ENCODE measurements at regions not wholly inside any gene's neighbourhood (a gene's known extent, or its start where the extent isn't known, plus 50 kb on each side); places are given as distances from the start of the nearest gene placed in this dataset.

DNA sequence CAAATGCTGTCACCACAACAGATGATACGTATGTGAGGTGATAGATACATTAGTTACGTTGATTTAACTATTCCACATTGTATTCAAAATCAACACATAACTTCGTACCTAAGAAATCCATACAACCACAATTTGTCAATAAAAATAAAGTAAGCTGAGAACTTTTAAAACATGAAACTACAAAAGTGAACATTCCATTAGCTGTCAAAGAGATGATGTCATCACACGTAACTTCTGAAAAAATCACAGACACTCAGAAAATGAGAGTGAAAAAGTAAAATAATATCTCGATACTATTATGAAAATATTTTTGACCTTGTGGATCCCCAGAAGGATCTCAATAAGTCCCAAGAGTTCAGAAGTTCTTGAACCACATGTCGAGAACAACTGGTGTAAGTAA lies 161.6 kb upstream of the GALNT13 start:
- H3K27ac ChIP-seq (ENCODE audit: insufficient read depth in 1 of 2, low read depth in 1 of 2, low read length in 2 of 2, poor library complexity in 1 of 2, severe bottlenecking in 2 of 2): no peak overlapping the region
- POLR2A ChIA-PET: no interaction called here
- H3K36me3 ChIP-seq (ENCODE audit: control insufficient read depth in 4 of 4, insufficient read depth in 4 of 4, low read length in 3 of 4): no peaks in the 10 kb centered on the region
- no peaks in the 10 kb centered on the region for H3K27me3 ChIP-seq (replicated peaks in 2 of 5; ENCODE audit: control insufficient read depth in 4 of 5, insufficient read depth in 5 of 5, low read length in 4 of 5)
- no peak for DNase-seq
- no peak overlapping the region for H3K4me3 ChIP-seq (ENCODE audit: control insufficient read depth in 1 of 7, extremely low read depth in 1 of 7, insufficient read depth in 4 of 7, low read depth in 2 of 7, low read length in 6 of 7)
- WGBS (ENCODE audit: insufficient coverage): no CpG with 5 or more reads among the region's 6 CpGs
- H3K4me1 ChIP-seq (ENCODE audit: control extremely low read depth in 1 of 4, control insufficient read depth in 4 of 4, insufficient read depth in 4 of 4, low read length in 3 of 4): no peaks in the 10 kb centered on the region
- CTCF ChIA-PET: no interaction called here
- H3K9me3 ChIP-seq (ENCODE audit: control extremely low read depth in 1 of 5, control insufficient read depth in 4 of 5, insufficient read depth in 2 of 5, low read depth in 1 of 5, low read length in 4 of 5): no peaks in the 10 kb centered on the region

DNA sequence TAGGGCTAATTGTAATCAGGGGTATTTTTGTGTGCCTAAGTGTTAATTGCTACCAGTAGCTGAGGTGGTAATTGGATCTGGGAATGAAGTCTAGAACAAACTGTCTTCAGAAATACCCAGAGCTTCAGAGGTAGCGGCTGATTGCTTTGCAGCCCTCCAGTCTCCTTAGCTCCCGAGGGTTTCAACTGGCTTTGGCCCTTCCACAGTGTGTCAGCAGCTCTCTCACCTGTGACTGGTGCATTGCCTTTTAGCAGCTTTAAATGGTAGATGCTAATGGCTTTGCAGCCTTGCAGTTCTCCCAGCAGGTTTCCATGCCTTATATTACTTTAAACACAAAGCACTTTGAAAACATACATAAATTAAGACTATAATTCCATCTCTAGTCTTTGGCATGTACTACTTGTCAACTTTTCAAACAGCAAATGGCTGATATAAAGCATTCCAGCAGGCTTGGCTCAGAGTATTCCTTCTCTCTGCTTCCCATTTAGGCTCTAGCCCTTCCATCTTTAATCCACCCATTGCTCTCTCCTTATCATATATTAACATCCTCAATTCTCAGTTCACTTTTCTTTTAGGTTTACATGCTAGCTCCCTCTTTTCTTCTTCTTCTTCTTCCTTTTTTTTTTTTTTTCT lies 156.4 kb upstream of the GALNT13 start:
- CTCF ChIA-PET: interaction anchor here (0.6 kb wide), 1 partner anchor 383 kb away, joined by 3 read pairs; no protein-coding TSS in a partner anchor

GRCh38 chr2:153717060-153717459 lies 154.7 kb upstream of the GALNT13 start:
- Histone ChIP-seq H3K4me1 (ENCODE audit: control extremely low read depth in 1 of 4, control insufficient read depth in 4 of 4, insufficient read depth in 4 of 4, low read length in 3 of 4) (no peaks in the 10 kb centered on the region), H3K4me3 (ENCODE audit: control insufficient read depth in 1 of 7, extremely low read depth in 1 of 7, insufficient read depth in 4 of 7, low read depth in 2 of 7, low read length in 6 of 7) (no peak overlapping the region), H3K27ac (ENCODE audit: insufficient read depth in 1 of 2, low read depth in 1 of 2, low read length in 2 of 2, poor library complexity in 1 of 2, severe bottlenecking in 2 of 2) (no peak overlapping the region), H3K9me3 (ENCODE audit: control extremely low read depth in 1 of 5, control insufficient read depth in 4 of 5, insufficient read depth in 2 of 5, low read depth in 1 of 5, low read length in 4 of 5) (no peaks in the 10 kb centered on the region), H3K36me3 (ENCODE audit: control insufficient read depth in 4 of 4, insufficient read depth in 4 of 4, low read length in 3 of 4) (no peaks in the 10 kb centered on the region), H3K27me3 (replicated peaks in 2 of 5; ENCODE audit: control insufficient read depth in 4 of 5, insufficient read depth in 5 of 5, low read length in 4 of 5) (no peaks in the 10 kb centered on the region)
- ChIA-PET CTCF (no interaction called here), POLR2A (no interaction called here)
- no peak for DNase-seq
- 60% methylated on average over 1 of the region's 2 CpGs for WGBS (ENCODE audit: insufficient coverage)

More for the DNA sequence above, 156.4 kb upstream of the GALNT13 start:
- POLR2A ChIA-PET: no interaction called here
- Histone ChIP-seq H3K4me3 (ENCODE audit: control insufficient read depth in 1 of 7, extremely low read depth in 1 of 7, insufficient read depth in 4 of 7, low read depth in 2 of 7, low read length in 6 of 7) (no peak overlapping the region), H3K4me1 (ENCODE audit: control extremely low read depth in 1 of 4, control insufficient read depth in 4 of 4, insufficient read depth in 4 of 4, low read length in 3 of 4) (no peaks in the 10 kb centered on the region), H3K9me3 (ENCODE audit: control extremely low read depth in 1 of 5, control insufficient read depth in 4 of 5, insufficient read depth in 2 of 5, low read depth in 1 of 5, low read length in 4 of 5) (no peaks in the 10 kb centered on the region), H3K27ac (ENCODE audit: insufficient read depth in 1 of 2, low read depth in 1 of 2, low read length in 2 of 2, poor library complexity in 1 of 2, severe bottlenecking in 2 of 2) (no peak overlapping the region), H3K27me3 (replicated peaks in 2 of 5; ENCODE audit: control insufficient read depth in 4 of 5, insufficient read depth in 5 of 5, low read length in 4 of 5) (no peaks in the 10 kb centered on the region), H3K36me3 (ENCODE audit: control insufficient read depth in 4 of 4, insufficient read depth in 4 of 4, low read length in 3 of 4) (no peaks in the 10 kb centered on the region)
- 75% methylated on average over 2 of the region's 2 CpGs for WGBS (ENCODE audit: insufficient coverage)
- no peak for DNase-seq

- CTCF ChIA-PET: no interaction called here
- POLR2A ChIA-PET: no interaction called here
Observed at GRCh38 chr2:153739394-153739793, 132.3 kb upstream of the GALNT13 start.

GRCh38 chr2:153761936-153762335 lies 109.8 kb upstream of the GALNT13 start:
- H3K9me3 ChIP-seq (ENCODE audit: control extremely low read depth in 1 of 5, control insufficient read depth in 4 of 5, insufficient read depth in 2 of 5, low read depth in 1 of 5, low read length in 4 of 5): peaks cover 3 to 16% (median 9%) of the 10 kb centered on the region in 5 experiments
- CTCF ChIA-PET: no interaction called here
- no peaks in the 10 kb centered on the region for H3K4me1 ChIP-seq (ENCODE audit: control extremely low read depth in 1 of 4, control insufficient read depth in 4 of 4, insufficient read depth in 4 of 4, low read length in 3 of 4)
- no peak for DNase-seq
- POLR2A ChIA-PET: no interaction called here
- H3K36me3 ChIP-seq (ENCODE audit: control insufficient read depth in 4 of 4, insufficient read depth in 4 of 4, low read length in 3 of 4): no peaks in the 10 kb centered on the region
- no peak overlapping the region for H3K27ac ChIP-seq (ENCODE audit: insufficient read depth in 1 of 2, low read depth in 1 of 2, low read length in 2 of 2, poor library complexity in 1 of 2, severe bottlenecking in 2 of 2)
- H3K4me3 ChIP-seq (ENCODE audit: control insufficient read depth in 1 of 7, extremely low read depth in 1 of 7, insufficient read depth in 4 of 7, low read depth in 2 of 7, low read length in 6 of 7): no peak overlapping the region
- no peaks in the 10 kb centered on the region for H3K27me3 ChIP-seq (replicated peaks in 2 of 5; ENCODE audit: control insufficient read depth in 4 of 5, insufficient read depth in 5 of 5, low read length in 4 of 5)
- WGBS (ENCODE audit: insufficient coverage): 73% methylated on average over 1 of the region's 1 CpG

More at GRCh38 chr2:153739394-153739793, 132.3 kb upstream of the GALNT13 start:
- Histone ChIP-seq H3K4me1 (ENCODE audit: control extremely low read depth in 1 of 4, control insufficient read depth in 4 of 4, insufficient read depth in 4 of 4, low read length in 3 of 4) (no peaks in the 10 kb centered on the region), H3K9me3 (ENCODE audit: control extremely low read depth in 1 of 5, control insufficient read depth in 4 of 5, insufficient read depth in 2 of 5, low read depth in 1 of 5, low read length in 4 of 5) (peaks cover 0 to 4% (median 0%) of the 10 kb centered on the region in 5 experiments), H3K27ac (ENCODE audit: insufficient read depth in 1 of 2, low read depth in 1 of 2, low read length in 2 of 2, poor library complexity in 1 of 2, severe bottlenecking in 2 of 2) (no peak overlapping the region), H3K27me3 (replicated peaks in 2 of 5; ENCODE audit: control insufficient read depth in 4 of 5, insufficient read depth in 5 of 5, low read length in 4 of 5) (no peaks in the 10 kb centered on the region), H3K4me3 (ENCODE audit: control insufficient read depth in 1 of 7, extremely low read depth in 1 of 7, insufficient read depth in 4 of 7, low read depth in 2 of 7, low read length in 6 of 7) (no peak overlapping the region), H3K36me3 (ENCODE audit: control insufficient read depth in 4 of 4, insufficient read depth in 4 of 4, low read length in 3 of 4) (no peaks in the 10 kb centered on the region)
- DNase-seq: no peak

GRCh38 chr2:153766415-153766814 lies 105.3 kb upstream of the GALNT13 start:
- ChIA-PET CTCF (no interaction called here), POLR2A (no interaction called here)
- DNase-seq: no peak
- H3K27me3 ChIP-seq (replicated peaks in 2 of 5; ENCODE audit: control insufficient read depth in 4 of 5, insufficient read depth in 5 of 5, low read length in 4 of 5): no peaks in the 10 kb centered on the region
- H3K4me3 ChIP-seq (ENCODE audit: control insufficient read depth in 1 of 7, extremely low read depth in 1 of 7, insufficient read depth in 4 of 7, low read depth in 2 of 7, low read length in 6 of 7): no peak overlapping the region
- peaks cover 2 to 31% (median 9%) of the 10 kb centered on the region in 5 experiments for H3K9me3 ChIP-seq (ENCODE audit: control extremely low read depth in 1 of 5, control insufficient read depth in 4 of 5, insufficient read depth in 2 of 5, low read depth in 1 of 5, low read length in 4 of 5)
- H3K36me3 ChIP-seq (ENCODE audit: control insufficient read depth in 4 of 4, insufficient read depth in 4 of 4, low read length in 3 of 4): no peaks in the 10 kb centered on the region
- H3K27ac ChIP-seq (ENCODE audit: insufficient read depth in 1 of 2, low read depth in 1 of 2, low read length in 2 of 2, poor library complexity in 1 of 2, severe bottlenecking in 2 of 2): no peak overlapping the region
- H3K4me1 ChIP-seq (ENCODE audit: control extremely low read depth in 1 of 4, control insufficient read depth in 4 of 4, insufficient read depth in 4 of 4, low read length in 3 of 4): no peaks in the 10 kb centered on the region

DNA sequence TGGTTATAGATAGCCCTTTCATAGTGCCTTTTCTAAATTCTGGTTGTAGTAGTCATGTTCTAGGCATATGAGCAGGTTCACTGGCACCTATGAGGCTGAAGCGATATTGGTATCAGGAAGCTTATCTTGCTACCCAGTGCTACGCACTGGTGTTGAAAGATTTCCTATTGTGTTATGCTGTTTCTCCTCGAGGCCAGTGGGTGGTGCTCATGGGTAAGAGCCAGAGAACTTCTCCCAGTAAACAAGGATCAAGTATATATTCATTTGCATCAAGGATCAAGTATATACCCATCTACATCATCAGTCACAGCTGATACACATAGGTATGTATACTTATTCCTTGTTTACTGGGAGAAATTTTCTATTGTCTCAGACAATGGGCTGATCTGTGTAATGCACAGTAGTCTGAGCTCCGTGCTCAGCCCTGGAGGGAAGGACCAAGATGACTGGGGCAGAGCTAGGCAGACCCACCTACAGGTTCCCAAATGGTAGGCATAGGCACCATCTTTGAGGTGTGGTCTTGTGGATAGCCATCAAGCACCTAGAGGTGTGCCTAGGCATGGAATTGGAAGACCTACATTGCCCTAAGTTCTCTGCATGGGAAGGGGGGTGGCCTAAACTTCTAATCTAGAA lies 101.2 kb upstream of the GALNT13 start:
- 85% methylated on average over 3 of the region's 4 CpGs for WGBS (ENCODE audit: insufficient coverage)
- no peaks in the 10 kb centered on the region for H3K27me3 ChIP-seq (replicated peaks in 2 of 5; ENCODE audit: control insufficient read depth in 4 of 5, insufficient read depth in 5 of 5, low read length in 4 of 5)
- no peaks in the 10 kb centered on the region for H3K4me1 ChIP-seq (ENCODE audit: control extremely low read depth in 1 of 4, control insufficient read depth in 4 of 4, insufficient read depth in 4 of 4, low read length in 3 of 4)
- no peak overlapping the region for H3K27ac ChIP-seq (ENCODE audit: insufficient read depth in 1 of 2, low read depth in 1 of 2, low read length in 2 of 2, poor library complexity in 1 of 2, severe bottlenecking in 2 of 2)
- peaks cover 0 to 27% (median 0%) of the 10 kb centered on the region in 5 experiments for H3K9me3 ChIP-seq (ENCODE audit: control extremely low read depth in 1 of 5, control insufficient read depth in 4 of 5, insufficient read depth in 2 of 5, low read depth in 1 of 5, low read length in 4 of 5)
- no peak for DNase-seq
- CTCF ChIA-PET: no interaction called here
- POLR2A ChIA-PET: no interaction called here
- H3K4me3 ChIP-seq (ENCODE audit: control insufficient read depth in 1 of 7, extremely low read depth in 1 of 7, insufficient read depth in 4 of 7, low read depth in 2 of 7, low read length in 6 of 7): no peak overlapping the region
- no peaks in the 10 kb centered on the region for H3K36me3 ChIP-seq (ENCODE audit: control insufficient read depth in 4 of 4, insufficient read depth in 4 of 4, low read length in 3 of 4)

Data from common myeloid progenitor, CD34-positive (primary cell).